HG03565 (cell line): ENCODE measurements at regions not wholly inside any gene's neighbourhood (a gene's known extent, or its start where the extent isn't known, plus 50 kb on each side); places are given as distances from the start of the nearest gene placed in this dataset.
A peak's percentile ranks its signal among the peaks of the same experiment; 100 is the strongest.

Source experiments
- ATAC-seq: cut with Tn5 transposase; IDR thresholded peaks from one replicate; pipeline ENCODE4 v1.9.1; 2021; ENCODE audit warnings: mild to moderate bottlenecking, moderate library complexity; ENCODE audit not compliant: unreplicated experiment

DNA sequence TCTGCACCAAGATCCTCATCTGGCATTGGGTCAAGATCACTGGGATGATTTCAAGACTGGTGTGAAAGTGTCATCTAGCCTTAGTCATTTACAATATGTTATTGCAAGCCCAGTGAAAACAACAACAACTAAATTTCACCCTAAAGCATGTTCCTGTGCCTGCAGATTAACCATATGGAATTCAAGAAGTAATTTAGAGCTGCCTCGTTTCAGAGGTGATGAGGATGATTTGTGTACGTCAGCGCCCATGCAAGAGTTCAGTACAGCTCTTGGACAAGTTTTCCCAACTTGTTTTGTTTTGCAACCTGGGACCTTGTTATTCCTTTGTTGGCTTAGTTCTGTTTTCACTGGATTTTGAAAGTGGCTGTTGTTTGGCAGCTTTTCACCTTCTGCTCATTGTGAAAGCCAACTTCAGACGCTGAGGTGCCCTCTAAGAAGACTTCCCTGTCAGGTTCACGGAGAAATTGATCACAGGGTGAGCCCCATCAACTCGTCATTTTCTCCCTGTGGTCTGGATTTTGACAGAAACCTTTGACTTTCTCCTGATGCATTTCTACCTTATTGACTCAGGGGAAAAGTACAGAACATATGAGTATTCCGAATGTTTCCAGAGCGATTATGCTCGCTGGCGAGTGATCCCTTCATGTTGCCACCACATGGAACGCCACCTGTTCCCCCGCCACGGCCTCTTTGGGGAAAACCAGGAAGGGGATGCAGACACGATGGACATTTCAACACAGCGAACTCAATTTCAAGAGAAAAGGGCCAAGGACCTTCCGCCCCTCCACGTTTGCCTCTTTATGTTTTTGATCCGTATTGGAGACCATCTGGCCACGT lies 85.6 kb downstream of the FOXL1 start:
- ATAC-seq: no peak

DNA sequence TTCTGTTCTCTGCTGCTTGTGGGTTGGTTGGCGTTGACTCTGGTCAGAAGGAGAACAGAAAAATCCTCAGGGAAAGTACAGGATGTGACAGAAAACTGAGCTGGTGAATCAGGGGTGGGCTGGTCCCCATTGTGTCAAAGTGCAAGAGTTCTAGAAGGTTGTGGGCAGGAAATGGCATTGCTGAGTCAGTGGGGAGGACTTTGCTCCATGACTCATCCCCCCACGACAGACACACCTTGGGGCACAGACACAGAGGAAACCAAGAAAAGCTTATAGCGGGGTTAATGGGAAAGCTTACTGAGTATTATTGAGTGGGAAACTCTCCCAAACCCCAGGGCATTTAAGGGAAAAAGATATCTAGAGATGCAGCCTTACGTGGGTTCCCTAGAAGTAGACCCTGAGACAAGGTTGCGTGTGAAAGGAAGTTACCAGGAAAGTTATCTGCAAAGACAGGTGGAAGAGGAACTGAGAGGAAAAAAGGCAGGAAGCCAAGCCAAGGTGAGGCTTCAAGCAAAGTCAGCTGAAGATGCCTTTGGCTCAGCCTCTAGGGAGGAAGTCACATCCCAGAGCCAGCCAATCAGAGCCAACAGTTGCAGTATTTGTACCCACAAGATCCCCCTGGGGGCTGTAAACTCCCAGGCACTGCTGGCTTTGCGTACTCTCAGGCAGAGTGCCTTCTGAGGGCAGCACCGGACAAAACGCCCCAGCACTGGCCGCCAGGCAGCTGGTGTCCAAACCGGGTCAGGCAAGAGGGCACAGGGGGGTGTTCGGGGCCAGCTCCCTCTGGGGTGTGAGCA lies 86.4 kb downstream of the FOXL1 start:
- ATAC-seq: peak; percentile 46

DNA sequence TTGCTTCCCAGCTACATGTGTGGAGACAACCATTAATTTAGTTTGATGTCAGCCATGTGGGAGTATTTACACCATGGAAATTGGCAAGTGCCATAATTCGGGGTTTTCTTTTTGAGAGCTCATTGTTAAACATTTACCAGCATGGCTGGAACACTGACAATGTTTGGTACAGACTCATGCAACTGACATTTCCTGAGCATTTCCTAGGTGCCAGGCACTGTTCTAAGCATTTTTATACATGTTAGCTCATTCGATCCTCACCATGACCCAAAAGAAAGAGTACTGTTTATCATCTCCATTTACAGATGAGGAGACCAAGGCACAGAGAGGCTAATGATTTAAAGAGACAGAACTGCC lies 86.9 kb downstream of the FOXL1 start:
- no peak for ATAC-seq

DNA sequence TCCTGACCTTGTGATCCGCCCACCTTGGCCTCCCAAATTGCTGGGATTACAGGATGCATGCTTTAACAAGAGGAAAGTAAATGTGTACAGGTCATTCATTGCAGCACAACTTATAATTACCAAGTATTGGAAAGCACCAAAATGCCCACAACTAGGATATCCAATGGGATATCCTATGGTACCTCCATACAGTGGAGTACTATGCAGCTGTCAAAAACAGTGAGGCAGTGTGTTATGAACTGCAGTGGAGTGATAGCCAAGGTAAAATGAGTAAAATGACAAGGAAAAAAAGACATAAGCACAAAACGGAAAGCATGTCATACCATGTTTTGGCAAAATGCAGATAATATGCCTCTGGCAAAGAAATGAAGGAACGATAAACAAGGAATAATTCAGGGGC lies 87.6 kb downstream of the FOXL1 start:
- no peak for ATAC-seq

DNA sequence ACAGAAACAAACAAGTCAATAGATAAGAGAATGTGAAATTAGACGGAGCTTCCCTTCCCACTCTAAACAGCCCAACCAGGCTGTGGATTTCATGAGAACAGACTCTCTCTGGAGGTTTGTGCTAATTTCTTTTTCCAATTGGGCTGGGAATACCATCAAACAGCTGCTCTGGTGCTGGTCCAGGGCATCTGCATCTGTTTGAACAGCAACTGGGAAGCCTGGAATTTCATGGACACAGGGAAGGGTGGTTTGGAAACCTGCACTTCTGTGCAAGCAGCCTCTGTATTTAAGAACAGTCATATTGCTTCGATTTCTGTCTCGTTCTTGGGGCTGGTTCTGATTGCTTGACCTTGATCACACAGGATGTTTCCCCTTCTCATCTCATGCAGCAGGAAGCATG lies 88.7 kb downstream of the FOXL1 start:
- ATAC-seq: no peak

DNA sequence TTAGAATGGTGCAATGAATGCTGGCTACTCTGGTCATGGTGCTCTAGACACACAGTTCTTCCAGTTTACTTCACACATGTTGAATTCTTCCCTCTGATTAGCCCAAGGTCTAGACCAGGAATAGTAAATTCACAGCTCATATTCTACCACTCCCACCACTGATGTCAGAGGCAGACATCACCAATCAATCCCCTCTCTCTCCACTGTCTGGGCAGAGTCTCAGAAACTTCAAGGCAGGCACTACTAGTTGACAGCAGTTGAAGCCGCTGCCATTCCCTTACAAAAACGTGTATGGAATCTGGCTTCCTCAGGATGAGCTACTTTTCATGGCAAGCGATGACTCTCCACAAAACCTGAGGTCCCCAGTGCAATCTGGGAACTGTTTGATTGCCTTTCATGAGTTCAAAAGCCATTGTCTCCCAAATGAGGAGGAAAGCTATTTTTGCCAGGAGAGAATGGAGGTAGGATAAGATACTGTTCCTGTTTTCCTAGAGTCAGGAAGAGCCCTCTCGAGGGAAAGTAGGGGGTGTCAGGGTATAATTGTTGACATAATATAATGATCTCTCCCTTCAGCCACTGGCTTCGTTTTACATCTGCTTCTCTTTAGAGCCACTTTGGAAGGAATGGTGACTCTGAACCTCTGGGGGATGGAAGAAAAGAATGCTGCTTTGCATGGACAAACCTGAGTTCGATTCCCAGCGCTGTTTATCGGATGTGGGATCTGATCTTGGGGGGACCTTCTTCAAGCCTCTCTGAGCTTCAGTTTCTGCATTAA lies 90.0 kb downstream of the FOXL1 start:
- no peak for ATAC-seq

DNA sequence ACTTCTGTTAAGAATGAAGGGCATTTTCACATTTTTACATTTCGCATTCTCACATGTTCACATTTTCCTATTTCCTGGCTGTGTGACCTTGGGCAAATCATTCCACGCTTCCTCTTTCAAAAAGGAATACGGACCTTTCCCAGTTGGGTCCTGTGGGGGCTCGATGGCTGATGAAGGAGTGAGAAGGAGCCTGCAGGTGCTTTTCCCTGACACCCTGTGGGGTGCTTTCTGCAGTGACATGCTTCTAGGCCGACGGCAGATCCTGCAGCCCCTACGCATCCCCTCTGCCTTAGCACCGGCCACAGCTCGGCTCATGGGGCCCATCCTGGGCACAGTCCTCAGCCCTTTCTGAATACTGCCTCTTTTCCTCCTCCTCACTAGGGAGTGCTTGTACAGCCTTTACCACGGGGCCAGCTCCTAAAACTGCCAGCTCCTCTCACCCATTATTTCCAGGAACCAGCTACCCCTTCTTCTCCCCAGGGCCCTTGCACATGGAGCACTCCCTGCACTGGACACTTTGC lies 91.0 kb downstream of the FOXL1 start:
- ATAC-seq: no peak

DNA sequence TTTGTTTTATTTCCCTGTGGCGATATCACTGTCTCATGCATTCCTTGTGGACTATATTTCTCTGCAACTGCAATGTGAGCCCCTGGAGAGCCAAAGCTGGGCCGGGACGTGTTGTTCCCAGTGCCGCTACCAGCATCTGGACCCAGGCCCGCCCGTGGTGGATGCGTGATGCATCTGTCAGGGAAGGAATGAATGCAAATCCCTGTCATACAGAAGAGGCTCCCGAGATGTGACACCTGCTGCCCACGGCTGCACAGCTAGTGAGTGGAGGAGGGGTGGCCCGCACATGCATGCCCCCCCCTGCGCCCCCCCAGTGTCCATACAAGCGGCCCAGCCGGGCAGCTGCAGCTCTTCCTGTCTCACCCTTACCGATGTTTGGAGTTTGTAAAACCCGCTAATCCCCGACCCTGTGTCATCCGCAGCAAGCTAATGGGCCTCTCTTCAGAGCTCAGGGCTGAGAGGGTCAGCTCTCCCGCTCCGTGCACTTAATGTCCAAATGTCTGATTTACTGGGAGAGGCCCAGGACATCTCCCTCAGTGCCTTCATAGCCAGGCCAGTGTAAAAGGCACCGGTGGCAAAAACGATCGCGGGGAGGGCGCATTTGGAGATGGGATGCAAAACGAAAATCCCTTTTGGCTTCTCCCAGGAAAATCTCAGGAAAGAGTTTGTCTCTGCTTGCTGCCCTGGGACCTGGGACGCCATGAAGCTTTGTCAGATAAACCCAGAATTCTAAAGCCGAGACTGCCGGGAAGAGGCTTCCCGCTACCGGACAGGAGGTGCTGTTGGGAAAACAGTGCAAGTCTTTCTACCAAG lies 91.8 kb downstream of the FOXL1 start:
- no peak for ATAC-seq

DNA sequence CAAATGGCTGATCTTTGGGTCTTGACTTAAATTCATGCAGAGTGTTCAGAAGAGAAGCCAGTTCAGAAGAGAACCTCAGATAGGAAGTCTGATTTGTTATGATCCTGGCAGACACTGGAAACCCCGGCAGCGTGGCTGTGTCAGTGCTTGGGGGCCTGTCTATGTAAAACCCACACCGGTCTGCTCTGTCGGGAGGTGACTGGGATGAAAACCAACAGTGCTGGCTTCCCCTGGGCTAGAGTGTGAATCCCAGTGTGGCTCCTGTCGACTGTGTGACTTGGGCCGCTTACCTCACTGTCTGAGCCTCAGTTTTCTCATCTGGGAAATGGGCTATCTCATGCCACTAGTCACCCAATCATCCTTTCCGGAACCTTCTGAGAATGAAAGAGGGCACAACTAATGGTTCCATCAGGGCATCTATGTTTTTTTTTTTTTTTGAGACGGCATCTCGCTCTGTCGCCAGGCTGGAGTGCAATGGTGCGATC lies 92.4 kb downstream of the FOXL1 start:
- ATAC-seq: no peak

DNA sequence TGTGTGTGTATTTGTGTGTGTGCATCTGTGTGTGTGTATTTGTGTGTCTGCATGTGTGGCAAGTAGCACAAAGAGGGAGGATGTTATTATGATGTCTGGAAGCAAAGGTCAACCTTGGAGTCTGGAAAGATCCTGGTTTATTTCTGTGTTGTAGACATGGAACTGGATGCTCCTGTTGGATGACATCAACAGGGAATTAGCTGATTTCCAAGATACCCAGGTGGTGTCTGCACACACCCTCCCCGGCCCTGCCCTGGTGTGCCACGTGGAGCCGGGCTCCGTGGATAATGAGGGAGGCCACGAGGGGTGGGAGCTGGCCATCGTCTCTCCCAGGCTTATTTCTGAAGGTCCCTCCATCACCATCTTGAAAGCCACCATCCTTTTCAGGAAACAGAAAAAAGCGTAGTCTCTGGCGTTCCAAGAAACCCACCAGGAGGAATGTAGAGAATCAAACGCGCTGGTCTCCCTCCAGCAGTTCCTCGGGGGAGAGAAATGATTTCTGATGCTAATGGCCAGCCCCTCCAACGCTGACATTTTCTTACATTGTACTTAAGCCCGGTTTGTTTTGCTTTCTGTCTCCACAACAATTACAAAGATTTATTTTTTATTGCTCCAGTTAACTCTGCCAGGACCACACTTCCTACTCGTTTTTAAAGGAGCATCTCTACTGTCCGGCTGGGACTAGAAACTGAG lies 93.3 kb downstream of the FOXL1 start:
- no peak for ATAC-seq

DNA sequence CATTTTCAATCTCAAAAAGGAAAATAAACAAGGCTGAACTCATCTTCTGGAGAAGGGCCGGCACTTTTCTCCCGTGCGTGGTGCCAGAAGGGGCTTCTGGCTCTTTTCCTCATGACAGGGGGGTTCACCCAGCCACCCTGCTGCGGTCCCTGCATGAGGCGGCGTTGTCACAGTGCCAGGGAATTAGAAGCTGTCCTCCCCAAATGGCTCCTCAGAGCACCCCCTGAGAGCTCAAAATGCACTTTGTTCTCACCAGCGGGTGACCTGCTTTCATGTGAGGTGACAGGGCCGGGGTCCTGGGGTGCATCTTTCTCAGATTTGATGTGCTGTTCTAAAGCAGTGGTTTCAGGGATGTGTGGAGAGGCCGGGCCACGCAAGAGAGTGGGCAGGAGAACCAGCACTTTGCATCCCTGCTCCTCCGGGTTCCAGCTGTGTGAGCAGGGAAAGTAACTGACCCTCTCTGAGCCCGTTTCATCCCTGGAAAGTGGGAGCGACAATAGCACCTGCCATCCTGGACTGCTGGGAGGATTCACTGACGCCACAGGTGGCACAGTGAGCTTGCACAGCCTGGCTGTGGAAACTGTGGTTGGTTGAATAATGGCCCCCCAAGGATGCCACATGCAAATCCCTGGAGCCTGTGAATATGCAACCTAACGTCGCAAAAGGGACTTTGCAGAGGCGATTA lies 94.0 kb downstream of the FOXL1 start:
- ATAC-seq: no peak

DNA sequence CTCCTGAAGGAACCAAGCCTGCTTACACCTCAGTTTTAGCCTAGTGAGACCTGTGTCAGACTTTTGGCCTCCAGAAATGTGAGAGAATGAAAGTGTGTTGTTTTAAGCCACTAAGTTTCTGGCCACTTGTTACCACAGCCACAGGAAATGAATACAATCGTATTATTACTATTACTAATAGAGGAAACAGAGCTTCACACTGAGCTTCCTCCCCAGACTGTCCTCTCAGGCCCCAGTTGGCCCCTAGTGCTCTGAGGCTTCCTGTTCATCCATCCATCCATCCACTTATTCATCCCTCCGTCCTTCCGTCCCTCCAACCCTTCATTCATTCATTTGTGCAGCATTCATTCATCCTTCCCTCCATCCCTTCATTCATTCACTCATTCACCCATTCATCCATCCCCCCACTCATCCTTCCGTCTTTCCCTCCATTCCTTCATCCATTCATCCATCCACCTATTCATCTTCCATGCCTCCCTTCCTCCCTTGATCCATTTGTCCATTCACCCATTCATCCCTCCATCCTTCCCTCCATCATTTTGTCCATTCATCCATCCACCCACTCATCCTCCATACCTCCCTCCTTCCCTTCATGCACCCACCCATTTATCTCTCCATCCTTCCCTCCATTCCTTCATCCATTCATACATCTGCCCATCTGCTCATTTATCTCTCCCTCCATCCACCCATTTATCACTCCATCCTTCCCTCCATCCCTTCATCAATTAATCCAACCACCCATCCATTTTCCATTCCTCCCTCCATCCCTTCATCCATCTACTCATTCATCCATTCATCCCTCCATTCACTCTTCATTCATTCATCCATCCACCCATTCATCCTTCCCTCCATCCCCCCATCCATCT lies 95.0 kb downstream of the FOXL1 start:
- ATAC-seq: no peak

DNA sequence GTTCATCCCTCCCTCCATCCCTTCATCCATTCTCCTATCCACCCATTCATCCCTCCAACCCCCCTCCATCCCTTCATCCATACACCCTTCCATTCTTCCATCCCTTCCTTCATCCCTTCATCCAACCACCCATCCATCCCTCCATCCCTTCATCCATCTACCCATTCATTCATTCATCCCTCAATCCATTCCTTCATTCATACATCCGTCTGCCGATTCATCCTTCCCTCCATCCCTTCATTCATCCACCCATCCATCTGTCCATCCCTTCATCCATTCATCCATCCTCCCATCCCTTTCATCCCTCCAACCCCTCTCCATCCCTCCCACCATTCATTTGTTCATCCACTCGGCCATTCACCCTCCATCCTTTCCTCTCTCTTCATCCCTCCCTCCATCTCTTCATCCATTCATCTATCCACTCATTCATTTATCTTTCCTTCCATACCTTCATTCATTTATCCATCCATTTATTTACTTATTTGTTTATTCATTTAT lies 95.7 kb downstream of the FOXL1 start:
- ATAC-seq: no peak

DNA sequence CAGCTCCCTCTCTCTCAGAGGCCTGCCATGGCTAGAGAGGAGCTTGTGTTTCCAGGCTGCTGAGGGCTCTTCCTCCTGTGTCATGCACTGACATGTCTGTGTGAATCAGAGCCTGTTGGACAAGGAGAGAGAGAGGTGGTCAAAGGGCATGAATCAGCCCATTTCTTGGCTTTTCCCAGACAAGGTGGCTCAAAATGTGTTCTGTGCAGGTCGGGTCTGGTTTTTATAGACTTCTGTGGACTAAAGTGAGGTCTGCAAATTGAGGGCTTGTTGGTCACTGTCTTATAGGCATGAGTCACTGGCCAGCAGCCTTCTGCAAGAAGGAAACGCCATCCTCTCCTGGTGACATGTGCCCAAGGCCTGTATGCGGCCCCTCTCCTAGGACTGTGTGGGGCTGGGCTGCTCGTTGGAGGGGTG lies 97.9 kb downstream of the FOXL1 start:
- no peak for ATAC-seq

DNA sequence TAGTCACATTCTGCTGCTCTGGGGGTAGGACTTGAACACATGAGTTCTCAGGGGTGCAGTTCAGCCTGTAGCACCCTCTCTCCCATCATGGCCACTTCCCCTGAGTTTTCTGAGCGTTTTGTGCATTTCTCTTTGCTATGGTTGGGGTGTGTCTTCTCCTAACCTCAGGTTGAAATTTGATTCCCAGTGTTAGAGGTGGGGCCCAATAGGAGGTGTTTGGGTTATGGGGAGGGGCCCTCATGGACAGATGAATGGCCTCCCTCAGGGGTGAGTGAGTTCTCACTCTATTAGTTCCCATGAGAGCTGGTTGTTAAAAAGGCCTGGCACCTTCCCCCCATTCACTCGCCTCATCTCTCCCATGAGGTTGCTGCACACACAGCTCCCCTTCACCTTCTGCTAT lies 101.1 kb downstream of the FOXL1 start:
- ATAC-seq: no peak

DNA sequence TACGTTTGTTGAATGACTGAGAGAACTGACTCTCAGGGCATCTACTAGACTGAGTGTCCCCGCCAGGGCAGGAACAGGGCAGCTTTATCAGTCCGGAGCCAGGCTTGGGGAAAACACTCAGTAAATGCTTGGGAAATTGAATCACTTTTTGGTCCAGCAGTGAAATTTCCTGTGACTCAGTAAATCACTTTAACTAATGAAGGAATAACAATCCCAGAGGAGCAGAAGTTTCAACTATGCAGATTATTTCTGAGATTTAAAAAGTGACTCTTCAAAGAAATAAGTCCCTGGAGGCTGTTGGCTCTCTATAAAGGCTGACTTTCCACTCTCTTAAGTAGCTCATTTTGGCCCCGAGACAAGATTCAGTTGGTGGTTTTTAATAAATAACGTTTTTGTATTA lies 101.8 kb downstream of the FOXL1 start:
- no peak for ATAC-seq

DNA sequence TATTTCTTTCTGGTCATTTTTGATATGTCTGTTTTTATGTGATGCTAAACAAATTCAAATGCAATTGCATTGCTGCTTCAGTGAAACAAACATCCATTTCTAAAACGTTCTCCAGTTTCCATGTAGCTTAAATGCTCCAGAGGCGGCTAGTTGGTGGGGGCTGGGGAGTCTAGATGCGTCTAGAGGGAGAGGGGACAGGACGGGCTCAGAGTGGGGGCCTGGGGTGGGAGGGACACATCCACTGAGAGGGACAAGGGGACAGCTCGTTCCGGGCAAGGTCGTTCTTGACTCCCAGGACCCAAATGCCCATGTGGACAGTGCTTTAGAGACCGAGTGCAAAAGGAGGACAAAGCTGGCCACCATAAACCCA lies 102.3 kb downstream of the FOXL1 start:
- no peak for ATAC-seq
